ENCODE measurements at regions not wholly inside any gene's neighbourhood (a gene's known extent, or its start where the extent isn't known, plus 50 kb on each side); places are given as distances from the start of the nearest gene placed in this dataset.
"Not testable (repeated sequence)": the region's sequence is repeated elsewhere in the genome, so short reads cannot be mapped to it uniquely, and the experiment has no call there.

DNA sequence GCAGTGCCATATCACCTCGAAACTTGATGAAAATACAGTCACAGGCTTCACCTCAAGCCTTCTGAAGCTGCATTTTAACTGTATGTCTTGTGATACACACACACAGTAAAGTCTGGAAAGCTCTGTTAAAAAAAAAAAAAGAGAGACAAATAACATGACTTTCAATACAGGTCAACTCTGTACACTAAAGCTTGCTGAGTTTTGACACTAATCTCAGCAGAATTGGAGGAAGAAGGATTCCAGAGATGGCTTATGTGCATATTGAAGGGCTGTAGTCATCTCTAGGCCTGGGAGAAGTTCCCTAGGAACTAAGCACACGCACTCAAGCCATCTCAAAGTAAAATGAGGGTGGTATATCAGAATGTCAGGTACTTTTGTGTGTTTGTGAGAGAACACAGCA lies 875.1 kb downstream of the EPHA4 start:
- no peak for DNase-seq (ENCODE audit: low spot score)

DNA sequence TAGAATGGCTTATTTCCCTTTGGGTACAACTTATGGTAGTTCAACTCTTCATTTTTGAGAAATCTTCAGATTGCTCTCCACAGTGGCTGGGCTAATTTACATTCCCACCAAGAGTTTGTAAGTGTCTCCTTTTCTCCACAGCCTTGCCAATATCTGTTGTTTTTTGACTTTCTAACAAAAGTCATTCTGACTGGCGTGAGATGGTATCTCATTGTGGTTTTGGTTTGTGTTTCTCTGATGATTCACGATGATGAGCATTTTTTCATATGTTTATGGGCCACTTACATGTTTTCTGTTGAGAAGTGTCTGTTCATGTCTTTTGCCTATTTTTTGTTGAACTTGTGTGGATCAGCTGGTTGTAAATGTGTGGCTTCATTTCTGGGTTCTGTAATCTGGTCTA lies 871.0 kb downstream of the EPHA4 start:
- DNase-seq (ENCODE audit: low spot score), result no peak

DNA sequence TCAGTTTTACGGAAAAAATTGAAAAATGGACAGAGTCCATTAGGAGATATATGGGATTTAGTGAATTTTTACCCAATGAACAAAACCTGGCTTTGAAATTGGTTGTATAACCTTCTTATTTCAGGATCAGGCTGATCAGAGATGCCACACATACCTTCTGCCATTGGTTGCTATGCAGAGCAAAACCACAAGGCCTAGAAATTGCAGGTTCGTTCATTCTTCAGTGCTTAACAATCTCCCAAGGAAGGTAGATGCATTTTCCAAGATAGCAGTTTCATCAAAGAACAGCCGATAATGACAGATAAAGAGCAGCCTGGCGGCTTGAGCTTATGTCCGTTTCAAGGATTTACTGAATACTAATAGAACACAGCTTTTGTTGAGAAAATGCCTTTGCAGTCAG lies 868.8 kb downstream of the EPHA4 start:
- DNase-seq (ENCODE audit: low spot score), result no peak

GRCh38 chr2:220704081-220704480 lies 868.0 kb downstream of the EPHA4 start:
- DNase-seq (ENCODE audit: low spot score), result no peak

DNA sequence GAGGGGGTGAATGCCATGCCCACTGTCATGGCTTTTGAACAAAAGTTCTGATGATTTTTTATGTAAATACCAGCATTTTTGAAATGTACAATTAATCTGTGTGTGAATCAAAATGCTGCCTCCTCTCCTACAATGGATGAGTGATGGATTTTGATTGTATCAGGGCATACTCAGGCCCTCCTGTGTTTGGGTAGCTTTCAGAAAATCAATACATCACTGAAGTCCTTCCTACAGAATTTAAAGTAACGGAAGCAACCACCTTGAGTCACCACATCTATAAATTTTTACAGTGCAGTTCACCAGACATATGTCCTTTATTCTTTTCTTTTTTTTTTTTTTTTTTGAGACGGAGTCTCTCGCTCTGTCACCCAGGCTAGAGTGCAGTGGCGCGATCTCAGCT lies 867.3 kb downstream of the EPHA4 start:
- no peak for DNase-seq (ENCODE audit: low spot score)

DNA sequence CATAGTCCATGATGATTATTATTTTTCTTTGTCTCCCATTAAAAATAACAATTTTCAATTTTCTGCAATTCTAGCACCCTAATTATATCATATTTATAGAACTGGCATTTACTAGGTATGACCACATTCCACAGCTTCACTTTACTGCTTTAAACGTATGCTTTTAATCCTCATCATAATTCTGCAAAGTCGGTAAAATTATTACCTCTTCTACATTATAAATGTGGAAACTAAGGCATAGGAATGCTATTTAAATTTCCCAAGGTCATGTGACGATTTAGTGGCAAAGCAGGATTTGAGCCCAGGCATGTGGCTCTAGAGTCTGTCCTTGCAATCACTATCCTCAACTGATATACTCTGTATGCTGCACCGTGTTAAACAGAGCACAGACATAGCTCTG lies 866.4 kb downstream of the EPHA4 start:
- no peak for DNase-seq (ENCODE audit: low spot score)

- DNase-seq (ENCODE audit: low spot score), result no peak
Observed at GRCh38 chr2:220707261-220707660, 864.8 kb downstream of the EPHA4 start.

DNA sequence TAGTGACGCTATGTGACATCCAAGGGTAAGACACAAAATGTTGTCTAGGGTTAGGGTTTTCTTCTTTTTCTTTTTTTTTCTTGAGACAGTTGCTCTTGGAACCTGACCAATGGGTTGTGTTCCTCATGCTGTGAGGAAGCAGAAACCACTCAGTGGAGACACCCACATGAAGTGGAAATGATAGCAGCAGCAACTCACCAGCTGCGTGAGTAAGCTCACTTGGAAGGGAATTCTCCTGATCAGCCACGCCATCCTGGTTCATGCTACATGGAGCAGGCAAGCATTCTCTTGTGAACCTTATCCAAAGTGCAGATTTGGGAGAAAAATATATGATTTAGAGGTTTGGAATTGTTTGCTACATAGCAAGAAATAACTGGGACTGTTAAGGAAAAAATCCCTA lies 863.7 kb downstream of the EPHA4 start:
- DNase-seq (ENCODE audit: low spot score), result no peak

- no peak for DNase-seq (ENCODE audit: low spot score)
Observed at GRCh38 chr2:220717283-220717682, 854.8 kb downstream of the EPHA4 start.

GRCh38 chr2:220736778-220737177 lies 835.3 kb downstream of the EPHA4 start:
- DNase-seq (ENCODE audit: low spot score), result no peak

- DNase-seq (ENCODE audit: low spot score), result no peak
Observed at GRCh38 chr2:220743203-220743602, 828.9 kb downstream of the EPHA4 start.

DNA sequence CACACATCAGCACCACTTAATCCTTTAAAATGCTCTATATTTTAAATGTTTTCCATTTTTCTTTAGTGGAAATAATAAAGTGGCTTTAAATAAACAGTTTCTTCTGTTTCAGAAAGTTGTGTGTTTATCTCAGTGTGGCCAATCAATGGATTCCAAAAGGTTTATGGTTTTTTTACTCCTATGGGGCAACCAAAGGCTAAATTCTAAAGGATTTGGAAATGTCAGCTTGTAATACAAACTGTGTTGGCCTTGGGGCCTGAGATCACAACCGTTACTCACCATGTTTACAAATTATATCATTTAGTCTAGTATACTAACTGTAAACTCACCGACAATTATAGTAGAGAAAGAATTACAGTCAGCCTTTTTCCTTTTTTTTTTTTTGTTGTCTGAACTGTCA lies 827.2 kb downstream of the EPHA4 start:
- DNase-seq (ENCODE audit: low spot score), result no peak

- DNase-seq (ENCODE audit: low spot score), result no peak
Observed at GRCh38 chr2:220745682-220746081, 826.4 kb downstream of the EPHA4 start.

DNA sequence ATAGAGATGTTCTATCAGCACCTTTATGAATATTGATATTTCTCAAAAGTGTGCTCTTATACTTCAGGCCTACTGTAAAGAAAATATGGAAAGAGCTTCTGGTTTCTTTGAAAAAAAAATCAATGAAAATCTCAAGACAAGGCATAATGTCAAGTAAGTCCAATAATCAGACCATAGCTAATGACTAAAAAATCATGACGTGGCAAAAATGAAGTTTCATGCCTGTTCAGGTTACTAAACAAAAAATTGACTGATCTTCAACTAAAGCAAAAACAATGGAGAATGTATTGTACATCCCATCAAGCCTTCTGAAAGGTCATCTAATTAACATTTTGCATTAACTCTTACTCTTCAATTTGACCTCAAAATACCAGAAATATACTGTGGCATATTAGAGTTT lies 824.4 kb downstream of the EPHA4 start:
- DNase-seq (ENCODE audit: low spot score), result no peak

DNA sequence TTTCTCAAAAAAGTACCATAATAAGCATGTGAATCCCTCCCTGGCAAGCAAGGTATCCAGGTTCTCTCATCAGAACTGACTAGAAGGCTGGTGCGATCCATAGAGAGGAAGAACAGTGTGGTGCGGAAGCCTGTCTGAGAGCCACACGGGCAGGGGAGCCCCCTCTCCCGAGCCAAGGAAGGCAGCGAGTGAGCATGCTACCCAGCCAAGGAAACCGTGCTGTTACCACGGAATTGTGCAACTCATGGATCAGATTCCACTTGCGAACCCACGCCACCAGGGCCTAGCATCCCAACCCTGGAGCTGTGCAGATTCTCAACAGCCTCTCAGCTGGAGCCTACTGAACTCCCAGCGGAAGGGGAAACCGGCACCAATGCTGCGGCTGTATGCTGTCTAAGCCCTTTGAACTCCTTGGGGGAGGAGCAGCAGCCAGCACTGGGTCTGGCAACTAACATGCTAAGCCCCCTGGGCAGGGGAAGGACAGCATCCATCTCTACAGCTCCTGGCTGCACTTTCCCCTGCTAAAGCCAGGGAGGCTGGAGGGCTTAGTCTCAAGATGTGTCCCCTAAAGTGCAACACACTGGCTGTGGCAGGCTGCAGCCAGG lies 823.1 kb downstream of the EPHA4 start:
- DNase-seq (ENCODE audit: low spot score), result no peak

DNA sequence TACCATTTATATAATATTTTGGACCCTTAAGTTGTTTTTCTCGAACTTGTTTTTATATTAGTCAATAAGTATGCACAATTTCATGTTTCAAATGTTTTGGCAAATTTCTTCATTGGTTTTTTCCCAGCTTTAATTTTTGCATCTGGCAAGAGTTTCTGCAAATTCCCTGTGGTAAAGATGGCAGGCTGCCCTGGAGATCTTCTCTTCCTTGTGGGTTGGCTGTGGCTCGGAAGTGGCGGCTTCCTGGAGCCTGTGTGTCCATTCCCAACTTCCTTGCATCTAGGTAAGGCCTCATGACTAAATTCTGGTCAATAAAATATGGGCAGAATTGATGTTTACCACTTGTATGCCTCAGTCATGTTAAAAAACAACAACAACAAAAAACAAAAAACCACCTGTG lies 818.6 kb downstream of the EPHA4 start:
- DNase-seq (ENCODE audit: low spot score), result no peak

DNA sequence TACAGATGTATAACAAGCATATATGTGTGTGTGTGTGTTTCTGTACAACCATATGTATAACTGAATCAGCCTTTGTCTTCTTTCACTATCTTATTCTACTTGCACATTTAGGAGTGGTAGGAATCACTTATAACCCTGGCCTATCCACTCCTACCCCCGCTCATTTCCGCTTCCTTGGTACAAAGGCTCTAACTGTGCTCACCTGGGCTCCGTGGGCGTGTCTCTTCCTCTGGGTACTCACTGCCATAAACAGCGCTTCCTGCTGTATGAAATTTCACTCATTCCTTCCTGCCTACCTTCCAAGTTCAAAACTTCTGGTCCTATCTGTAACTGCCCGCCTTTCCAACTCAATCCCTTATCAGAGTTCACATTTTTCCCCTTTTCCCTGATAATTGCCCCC lies 815.5 kb downstream of the EPHA4 start:
- no peak for DNase-seq (ENCODE audit: low spot score)

DNA sequence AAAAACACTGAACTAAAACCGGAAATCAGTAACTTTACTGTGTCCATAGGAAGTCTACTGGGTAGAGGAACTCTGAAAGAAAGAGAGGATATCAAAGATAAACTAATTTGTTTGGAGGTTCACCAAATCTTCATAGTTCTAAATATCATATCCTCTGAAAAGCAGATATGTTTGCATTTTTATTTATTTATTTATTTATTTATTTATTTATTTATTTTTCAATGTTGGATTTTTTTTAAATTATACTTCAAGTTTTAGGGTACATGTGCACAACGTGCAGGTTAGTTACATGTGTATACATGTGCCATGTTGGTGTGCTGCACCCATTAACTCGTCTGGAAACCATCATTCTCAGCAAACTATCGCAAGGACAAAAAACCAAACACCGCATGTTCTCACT lies 813.7 kb downstream of the EPHA4 start:
- not testable (repeated sequence) for DNase-seq (ENCODE audit: low spot score)

GRCh38 chr2:220764171-220764570 lies 807.9 kb downstream of the EPHA4 start:
- DNase-seq (ENCODE audit: low spot score), result no peak

DNA sequence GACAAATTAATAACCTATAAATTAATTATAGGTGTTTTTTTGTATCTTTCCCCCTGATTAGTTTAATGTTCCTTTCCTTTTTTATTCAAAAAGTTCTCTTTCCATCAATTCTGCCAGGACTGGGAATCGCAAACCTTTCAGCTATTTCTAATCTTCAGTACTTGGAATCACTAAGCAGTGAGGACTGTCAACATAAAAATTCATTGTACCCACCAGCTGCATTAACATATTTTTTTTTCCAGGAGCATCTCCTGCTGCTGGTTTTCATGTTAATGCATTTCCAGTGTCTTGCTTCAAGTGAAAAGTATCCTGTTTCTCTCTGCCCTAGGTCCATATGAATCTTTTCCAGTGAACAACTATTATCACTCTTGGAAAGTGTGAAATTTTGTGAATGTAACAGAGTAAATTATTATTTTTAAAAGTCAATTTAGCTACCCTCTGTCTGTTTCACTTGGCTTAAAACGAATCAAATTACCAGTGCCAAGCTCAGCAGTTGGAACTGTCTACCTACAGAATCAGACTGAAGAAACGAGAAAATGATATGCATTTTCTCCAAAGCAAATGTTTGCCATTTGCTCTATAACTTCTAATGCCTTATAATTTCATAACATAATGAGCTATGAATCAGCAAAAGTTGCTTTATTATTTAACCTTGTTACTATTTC lies 804.4 kb downstream of the EPHA4 start:
- DNase-seq (ENCODE audit: low spot score), result no peak

DNA sequence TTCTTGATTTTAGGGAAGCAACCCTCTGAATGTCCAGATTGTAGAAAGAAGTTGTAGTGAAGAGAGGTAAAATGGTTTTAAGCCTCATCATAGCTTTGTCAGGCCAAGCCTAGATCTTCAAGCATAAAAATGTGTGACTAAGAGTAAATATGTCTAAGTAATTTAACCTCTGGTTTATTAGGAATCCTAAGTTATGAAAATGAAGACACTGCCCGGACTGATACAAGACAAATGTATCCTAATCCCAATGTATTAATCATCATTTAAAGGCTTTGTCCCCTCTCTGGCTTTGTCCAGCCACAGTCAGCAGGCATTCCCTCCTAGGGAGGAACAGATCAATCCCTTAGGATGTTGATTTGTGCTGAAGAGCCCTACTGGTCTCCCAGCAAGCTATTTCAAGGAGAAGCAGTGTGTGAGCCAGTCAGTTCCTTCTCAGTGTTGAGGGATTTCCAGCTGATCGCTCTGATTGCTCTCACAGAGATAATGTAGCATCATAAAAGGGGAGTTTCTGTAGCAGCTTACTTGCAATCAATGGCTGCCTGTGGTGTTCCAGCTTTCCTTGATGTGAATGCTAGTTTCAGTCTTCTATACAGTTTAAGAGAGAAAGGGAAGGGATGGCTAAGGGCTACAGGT lies 796.1 kb downstream of the EPHA4 start:
- no peak for DNase-seq (ENCODE audit: low spot score)

DNA sequence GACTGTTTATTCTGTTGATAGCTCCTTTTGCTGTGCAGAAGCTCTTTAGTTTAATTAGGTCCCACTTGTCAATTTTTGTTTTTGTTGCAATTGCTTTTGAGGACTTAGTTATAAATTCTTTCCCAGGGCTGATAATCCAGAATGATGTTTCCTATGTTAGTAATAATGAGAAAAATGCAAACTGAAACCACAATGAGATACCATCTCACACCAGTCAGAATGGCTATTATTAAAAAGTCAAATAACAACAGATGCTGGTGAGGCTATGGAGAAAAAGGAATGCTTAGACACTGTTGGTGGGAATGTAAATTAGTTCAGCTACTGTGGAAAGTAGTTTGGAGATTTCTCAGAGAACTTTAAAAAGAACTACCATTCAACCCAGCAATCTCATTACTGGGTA lies 793.0 kb downstream of the EPHA4 start:
- DNase-seq (ENCODE audit: low spot score), result not testable (repeated sequence)

- no peak for DNase-seq (ENCODE audit: low spot score)
Observed at GRCh38 chr2:220779511-220779910, 792.6 kb downstream of the EPHA4 start.

DNA sequence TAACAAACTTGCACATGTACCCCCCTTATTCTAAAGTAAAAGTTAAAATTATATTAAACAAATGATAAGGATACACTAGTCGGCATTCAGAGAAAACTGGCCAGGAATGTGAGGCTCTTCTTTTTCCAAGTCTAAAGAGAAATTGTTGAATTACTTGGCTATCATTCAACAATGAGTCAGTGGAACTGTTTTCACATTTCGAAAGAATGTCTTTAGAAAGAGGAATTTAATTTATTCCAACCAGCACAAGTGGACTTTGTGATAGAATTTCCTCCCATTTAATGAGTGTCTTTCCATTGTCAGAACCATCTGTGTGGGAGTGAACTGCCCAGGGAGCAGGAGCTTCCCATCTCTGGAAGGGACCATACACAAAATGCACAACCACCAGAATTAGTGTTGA lies 792.2 kb downstream of the EPHA4 start:
- peak; percentile 35 for DNase-seq (ENCODE audit: low spot score)

Data from COLO829 (cell line).